ENCODE measurements at regions not wholly inside any gene's neighbourhood (a gene's known extent, or its start where the extent isn't known, plus 50 kb on each side); places are given as distances from the start of the nearest gene placed in this dataset.

DNA sequence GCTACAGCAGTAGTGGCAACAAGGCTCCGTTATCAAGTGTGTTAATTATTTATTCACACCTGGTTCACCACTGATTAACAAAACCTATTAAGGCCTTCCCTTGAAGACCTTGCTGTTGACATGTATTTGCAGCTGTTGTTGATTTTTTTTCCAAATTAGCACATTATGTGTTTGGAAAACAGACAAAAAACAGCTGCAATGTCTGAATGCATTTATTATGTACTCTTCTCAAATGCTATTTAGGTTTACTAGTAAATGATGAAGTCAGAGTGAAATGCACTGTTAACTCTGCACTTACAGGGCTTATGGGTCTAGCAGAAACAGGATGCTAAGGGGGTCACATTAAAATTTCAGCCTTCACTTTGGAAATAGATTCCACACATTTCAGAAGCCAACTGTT lies 99.5 kb upstream of the PCDH7 start:
- no peaks in the 10 kb centered on the region for H4K20me1 ChIP-seq (ENCODE audit: insufficient read depth, low read length)
- no peak overlapping the region for H3K9ac ChIP-seq (ENCODE audit: insufficient read depth, low read length, poor library complexity, severe bottlenecking)
- Mint-ChIP-seq H3K9me3 (peaks cover 0 to 2% (median 0%) of the 10 kb centered on the region in 7 donors), H3K4me3 (no peak overlapping the region), H3K4me1 (no peaks in the 10 kb centered on the region), H3K27ac (no peak overlapping the region), H3K36me3 (no peaks in the 10 kb centered on the region), H3K27me3 (ENCODE audit: low read depth in 3 of 3) (peaks cover 0 to 4% (median 0%) of the 10 kb centered on the region in 3 donors)
- H3K9me3 ChIP-seq (replicated peaks in 1 of 2; ENCODE audit: control insufficient read depth in 1 of 2, insufficient read depth in 1 of 2, low read length in 2 of 2): no peaks in the 10 kb centered on the region
- no peaks in the 10 kb centered on the region for H3K4me1 ChIP-seq (ENCODE audit: control insufficient read depth in 1 of 2, insufficient read depth in 2 of 2, low read length in 2 of 2)
- H3K4me3 ChIP-seq (replicated peaks in 1 of 3; ENCODE audit: low read depth in 2 of 3, low read length in 3 of 3): no peak overlapping the region
- DNase-seq: no peak
- H3K36me3 ChIP-seq (replicated peaks in 1 of 2; ENCODE audit: control insufficient read depth in 1 of 2, insufficient read depth in 2 of 2, low read length in 2 of 2): no peaks in the 10 kb centered on the region
- H2AFZ ChIP-seq (ENCODE audit: insufficient read depth, low read depth, low read length, poor library complexity, severe bottlenecking): no peak overlapping the region
- no CpG with 5 or more reads among the region's 1 CpG for WGBS (ENCODE audit: insufficient coverage)
- TF ChIP-seq, protein P1, sequence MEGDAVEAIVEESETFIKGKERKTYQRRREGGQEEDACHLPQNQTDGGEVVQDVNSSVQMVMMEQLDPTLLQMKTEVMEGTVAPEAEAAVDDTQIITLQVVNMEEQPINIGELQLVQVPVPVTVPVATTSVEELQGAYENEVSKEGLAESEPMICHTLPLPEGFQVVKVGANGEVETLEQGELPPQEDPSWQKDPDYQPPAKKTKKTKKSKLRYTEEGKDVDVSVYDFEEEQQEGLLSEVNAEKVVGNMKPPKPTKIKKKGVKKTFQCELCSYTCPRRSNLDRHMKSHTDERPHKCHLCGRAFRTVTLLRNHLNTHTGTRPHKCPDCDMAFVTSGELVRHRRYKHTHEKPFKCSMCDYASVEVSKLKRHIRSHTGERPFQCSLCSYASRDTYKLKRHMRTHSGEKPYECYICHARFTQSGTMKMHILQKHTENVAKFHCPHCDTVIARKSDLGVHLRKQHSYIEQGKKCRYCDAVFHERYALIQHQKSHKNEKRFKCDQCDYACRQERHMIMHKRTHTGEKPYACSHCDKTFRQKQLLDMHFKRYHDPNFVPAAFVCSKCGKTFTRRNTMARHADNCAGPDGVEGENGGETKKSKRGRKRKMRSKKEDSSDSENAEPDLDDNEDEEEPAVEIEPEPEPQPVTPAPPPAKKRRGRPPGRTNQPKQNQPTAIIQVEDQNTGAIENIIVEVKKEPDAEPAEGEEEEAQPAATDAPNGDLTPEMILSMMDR (IDR thresholded peaks at IDR 0.05): no peak
- H3K27me3 ChIP-seq (ENCODE audit: control insufficient read depth in 2 of 2, insufficient read depth in 2 of 2, low read length in 2 of 2): no peaks in the 10 kb centered on the region
- no peak overlapping the region for H3K4me2 ChIP-seq (replicated peaks; ENCODE audit: extremely low read depth, low read length, poor library complexity, severe bottlenecking)
- no peaks in the 10 kb centered on the region for H3K79me2 ChIP-seq (ENCODE audit: insufficient read depth, low read length)
- no peak overlapping the region for H3K27ac ChIP-seq (ENCODE audit: low read depth in 1 of 2, low read length in 2 of 2)
- intact Hi-C loops (cut with micrococcal nuclease): no loop called here

DNA sequence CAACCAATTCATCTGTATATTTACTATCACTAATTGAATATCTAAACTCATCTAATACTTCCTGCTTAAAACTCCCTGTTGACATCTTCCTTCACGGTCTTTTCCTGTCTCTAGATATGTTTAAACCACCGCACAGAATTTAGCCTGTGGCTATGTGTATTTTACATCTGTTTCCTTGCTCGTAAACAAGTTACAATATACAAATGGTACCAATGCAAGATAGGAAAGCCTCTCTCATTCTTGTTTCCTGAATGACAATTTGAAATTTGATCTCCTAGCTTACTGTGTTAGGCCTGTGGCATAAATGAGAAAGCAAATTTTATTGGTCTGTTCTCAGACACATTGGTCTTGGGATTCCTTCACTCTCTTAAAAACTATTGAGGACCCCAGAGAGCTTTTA lies 89.7 kb upstream of the PCDH7 start:
- Histone ChIP-seq H3K4me3 (replicated peaks in 1 of 3; ENCODE audit: low read depth in 2 of 3, low read length in 3 of 3) (no peak overlapping the region), H4K20me1 (ENCODE audit: insufficient read depth, low read length) (no peaks in the 10 kb centered on the region), H3K79me2 (ENCODE audit: insufficient read depth, low read length) (no peaks in the 10 kb centered on the region), H3K27me3 (ENCODE audit: control insufficient read depth in 2 of 2, insufficient read depth in 2 of 2, low read length in 2 of 2) (no peaks in the 10 kb centered on the region), H3K4me2 (replicated peaks; ENCODE audit: extremely low read depth, low read length, poor library complexity, severe bottlenecking) (no peak overlapping the region), H2AFZ (ENCODE audit: insufficient read depth, low read depth, low read length, poor library complexity, severe bottlenecking) (no peak overlapping the region), H3K27ac (ENCODE audit: low read depth in 1 of 2, low read length in 2 of 2) (no peak overlapping the region), H3K9ac (ENCODE audit: insufficient read depth, low read length, poor library complexity, severe bottlenecking) (no peak overlapping the region), H3K9me3 (replicated peaks in 1 of 2; ENCODE audit: control insufficient read depth in 1 of 2, insufficient read depth in 1 of 2, low read length in 2 of 2) (peaks cover 0 to 5% of the 10 kb centered on the region in 2 donors), H3K36me3 (replicated peaks in 1 of 2; ENCODE audit: control insufficient read depth in 1 of 2, insufficient read depth in 2 of 2, low read length in 2 of 2) (no peaks in the 10 kb centered on the region), H3K4me1 (ENCODE audit: control insufficient read depth in 1 of 2, insufficient read depth in 2 of 2, low read length in 2 of 2) (no peaks in the 10 kb centered on the region)
- H3K27me3 Mint-ChIP-seq (ENCODE audit: low read depth in 3 of 3): peaks cover 0 to 1% (median 0%) of the 10 kb centered on the region in 3 donors
- no peak overlapping the region for H3K27ac Mint-ChIP-seq
- intact Hi-C loops (cut with micrococcal nuclease): no loop called here
- DNase-seq: no peak
- H3K4me1 Mint-ChIP-seq: no peaks in the 10 kb centered on the region
- H3K9me3 Mint-ChIP-seq: peaks cover 0 to 13% (median 0%) of the 10 kb centered on the region in 7 donors
- no peak overlapping the region for H3K4me3 Mint-ChIP-seq
- WGBS (ENCODE audit: insufficient coverage): no CpG with 5 or more reads among the region's 3 CpGs
- TF ChIP-seq, protein P1 (IDR thresholded peaks at IDR 0.05): no peak
- no peaks in the 10 kb centered on the region for H3K36me3 Mint-ChIP-seq

Data from CD14-positive monocyte (primary cell).